IMR-90 (cell line): ENCODE measurements at regions not wholly inside any gene's neighbourhood (a gene's known extent, or its start where the extent isn't known, plus 50 kb on each side); places are given as distances from the start of the nearest gene placed in this dataset.

Source experiments
- ATAC-seq: fragments of 200-7000 bp; cut with Tn5 transposase; 2 replicates; pipeline ENCODE4 v1.9.1; 2020; ENCODE audit warnings: low read depth, mild to moderate bottlenecking, moderate library complexity
- BruUV-seq: library from RNA; stranded (reverse); fragments of 400-500 nt; replicated peaks from 2 replicates; lab custom pipeline; 2021; lab: Mats Ljungman, UMichigan
- CTCF ChIA-PET: fragments of 300-600 bp; formaldehyde crosslinking; extraction: SDS; loops from one replicate; lab custom pipeline; 2021; ENCODE audit warnings: antibody characterized with exemption; lab: Yijun Ruan, JAX
- POLR2A ChIA-PET: fragments of 300-600 bp; sonication (Branson Sonifier 250); formaldehyde crosslinking; loops from one replicate; lab custom pipeline; 2022; ENCODE audit warnings: antibody characterized with exemption; ENCODE audit not compliant: unreplicated experiment; lab: Charles Lee
- DNase-seq: peaks from one replicate; pipeline ENCODE4 v3.0.0; 2013
- H2AFZ ChIP-seq: replicated peaks from 2 replicates; pipeline ENCODE3; 2013; ENCODE audit warnings: low read length, mild to moderate bottlenecking; ENCODE audit not compliant: poor library complexity
- H2AK5ac ChIP-seq: 2 replicates; pipeline ENCODE4 v1.6.1; 2013; ENCODE audit warnings: low read depth, low read length, inconsistent platforms
- H2AK9ac ChIP-seq: replicated peaks from 2 replicates; pipeline ENCODE3; 2013; ENCODE audit warnings: mild to moderate bottlenecking, low read depth, low read length, moderate library complexity; ENCODE audit not compliant: poor library complexity
- H2BK120ac ChIP-seq: 2 replicates; pipeline ENCODE4 v1.6.1; 2013; ENCODE audit warnings: low read depth, low read length, inconsistent platforms
- H2BK15ac ChIP-seq: 3 replicates; pipeline ENCODE4 v1.6.1; 2013; ENCODE audit warnings: low read depth, low read length, inconsistent platforms
- H2BK20ac ChIP-seq: 2 replicates; pipeline ENCODE4 v1.6.1; 2013; ENCODE audit warnings: low read depth, mild to moderate bottlenecking, inconsistent platforms, low read length, moderate library complexity
- H2BK5ac ChIP-seq: 2 replicates; pipeline ENCODE4 v1.6.1; 2013; ENCODE audit warnings: mild to moderate bottlenecking, low read depth, low read length, inconsistent platforms; ENCODE audit not compliant: poor library complexity, severe bottlenecking
- H3K14ac ChIP-seq: replicated peaks from 2 replicates; pipeline ENCODE4 v1.6.1; 2013; ENCODE audit warnings: low read depth, low read length, inconsistent platforms
- H3K18ac ChIP-seq: 2 replicates; pipeline ENCODE4 v1.6.1; 2013; ENCODE audit warnings: low read depth, low read length, control low read depth
- H3K23ac ChIP-seq: 2 replicates; pipeline ENCODE4 v1.6.1; 2013; ENCODE audit warnings: low read depth, low read length, inconsistent platforms
- H3K27ac ChIP-seq: 2 replicates; pipeline ENCODE4 v1.5.1; 2013; ENCODE audit warnings: mild to moderate bottlenecking, control low read depth, low read length; ENCODE audit not compliant: insufficient read depth
- H3K27me3 ChIP-seq: 2 replicates; pipeline ENCODE4 v1.6.1; 2013; ENCODE audit warnings: low read length; ENCODE audit not compliant: control insufficient read depth, insufficient read depth
- H3K36me3 ChIP-seq: 2 replicates; pipeline ENCODE4 v1.6.1; 2013; ENCODE audit warnings: low read length, mixed read lengths; ENCODE audit not compliant: control insufficient read depth, insufficient read depth
- H3K4ac ChIP-seq: 2 replicates; pipeline ENCODE4 v1.6.1; 2013; ENCODE audit warnings: low read depth, low read length, inconsistent platforms
- H3K4me1 ChIP-seq: 2 replicates; pipeline ENCODE4 v1.6.1; 2013; ENCODE audit warnings: low read length, mixed read lengths; ENCODE audit not compliant: control insufficient read depth, insufficient read depth
- H3K4me2 ChIP-seq: 2 replicates; pipeline ENCODE4 v1.6.1; 2013; ENCODE audit warnings: low read depth, mild to moderate bottlenecking, control low read depth, low read length, moderate library complexity
- H3K4me3 ChIP-seq: 2 replicates; pipeline ENCODE4 v1.5.1; 2013; ENCODE audit warnings: low read depth, mild to moderate bottlenecking, control low read depth, low read length, moderate library complexity; ENCODE audit not compliant: insufficient read depth
- H3K56ac ChIP-seq: 2 replicates; pipeline ENCODE4 v1.6.1; 2013; ENCODE audit warnings: low read length, inconsistent platforms; ENCODE audit not compliant: insufficient read depth; ENCODE audit errors: extremely low read depth
- H3K79me1 ChIP-seq, 2 experiments: 2 replicates each; pipeline ENCODE4 v1.6.1; 2013; ENCODE audit warnings: low read length in 2 of 2, inconsistent platforms in 1 of 2, low read depth in 1 of 2
- H3K9ac ChIP-seq: 2 replicates; pipeline ENCODE4 v1.6.1; 2013; ENCODE audit warnings: low read depth, low read length, control low read depth
- H3K9me1 ChIP-seq: 2 replicates; pipeline ENCODE4 v1.6.1; 2013; ENCODE audit warnings: low read length, inconsistent platforms; ENCODE audit not compliant: insufficient read depth
- H3K9me3 ChIP-seq: 2 replicates; pipeline ENCODE4 v1.6.1; 2013; ENCODE audit warnings: low read length; ENCODE audit not compliant: control insufficient read depth, insufficient read depth
- H4K20me1 ChIP-seq: 2 replicates; pipeline ENCODE4 v1.6.1; 2013; ENCODE audit warnings: low read length, inconsistent platforms; ENCODE audit not compliant: insufficient read depth
- H4K5ac ChIP-seq: 2 replicates; pipeline ENCODE4 v1.6.1; 2013; ENCODE audit warnings: mild to moderate bottlenecking, low read depth, low read length, control low read depth
- H4K8ac ChIP-seq, 2 experiments: 2 replicates each; pipeline ENCODE4 v1.6.1; 2013; ENCODE audit warnings: low read depth in 2 of 2, low read length in 2 of 2, control low read depth in 1 of 2, inconsistent platforms in 1 of 2
- H4K91ac ChIP-seq: 2 replicates; pipeline ENCODE4 v1.6.1; 2013; ENCODE audit warnings: low read depth, low read length, inconsistent platforms; ENCODE audit not compliant: insufficient read depth
- BHLHE40 ChIP-seq: fragments of 150-350 bp; IDR thresholded peaks from 2 replicates; pipeline ENCODE4 v1.6.1; 2016; ENCODE audit warnings: mild to moderate bottlenecking, low read depth, low read length
- CEBPB ChIP-seq: IDR thresholded peaks from 2 replicates; pipeline ENCODE4 v1.6.1; 2012; ENCODE audit warnings: low read depth, low read length, improper control_type of control experiment
- CHD1 ChIP-seq: IDR thresholded peaks from 2 replicates; pipeline ENCODE4 v1.6.1; 2012; ENCODE audit warnings: low read depth, low read length, improper control_type of control experiment
- CTCF ChIP-seq: conservative IDR thresholded peaks from 2 replicates; pipeline ENCODE4 v1.5.1; 2012; ENCODE audit warnings: mild to moderate bottlenecking, low read depth, low read length, improper control_type of control experiment
- ELK1 ChIP-seq: fragments of 150-350 bp; IDR thresholded peaks from 2 replicates; pipeline ENCODE4 v1.6.1; 2016; ENCODE audit warnings: low read depth, mild to moderate bottlenecking, low read length, moderate library complexity, borderline replicate concordance
- FOS ChIP-seq: fragments of 150-350 bp; IDR thresholded peaks from 2 replicates; pipeline ENCODE4 v1.6.1; 2016; ENCODE audit warnings: low read depth, low read length
- MAFK ChIP-seq: IDR thresholded peaks from 2 replicates; pipeline ENCODE4 v1.6.1; 2012; ENCODE audit warnings: low read depth, low read length, improper control_type of control experiment
- MAZ ChIP-seq: IDR thresholded peaks from 2 replicates; pipeline ENCODE4 v1.6.1; 2012; ENCODE audit warnings: low read depth, mild to moderate bottlenecking, low read length, improper control_type of control experiment, moderate library complexity, borderline replicate concordance
- MXI1 ChIP-seq: IDR thresholded peaks from 2 replicates; pipeline ENCODE4 v1.6.1; 2012; ENCODE audit warnings: low read depth, mild to moderate bottlenecking, low read length, moderate library complexity, borderline replicate concordance
- NFE2L2 ChIP-seq: fragments of 150-350 bp; IDR thresholded peaks from 2 replicates; pipeline ENCODE4 v1.6.1; 2016; ENCODE audit warnings: low read depth, mild to moderate bottlenecking, low read length
- POLR2A ChIP-seq: IDR thresholded peaks from 2 replicates; pipeline ENCODE4 v1.6.1; 2012; ENCODE audit warnings: mild to moderate bottlenecking, low read depth, low read length
- RAD21 ChIP-seq: IDR thresholded peaks from 2 replicates; pipeline ENCODE4 v1.6.1; 2012; ENCODE audit warnings: low read length, improper control_type of control experiment
- RCOR1 ChIP-seq: IDR thresholded peaks from 2 replicates; pipeline ENCODE4 v1.6.1; 2012; ENCODE audit warnings: mild to moderate bottlenecking, low read length, improper control_type of control experiment; ENCODE audit not compliant: insufficient replicate concordance
- RFX5 ChIP-seq: IDR thresholded peaks from 2 replicates; pipeline ENCODE4 v1.8.0; 2012; ENCODE audit warnings: low read depth, mild to moderate bottlenecking, low read length, moderate library complexity
- SMC3 ChIP-seq: fragments of 150-350 bp; IDR thresholded peaks from 2 replicates; pipeline ENCODE4 v1.6.1; 2016; ENCODE audit warnings: low read depth, mild to moderate bottlenecking, antibody characterized with exemption, low read length, moderate library complexity
- USF2 ChIP-seq: fragments of 150-350 bp; IDR thresholded peaks from 2 replicates; pipeline ENCODE4 v1.6.1; 2017; ENCODE audit warnings: mild to moderate bottlenecking, antibody characterized with exemption, low read length, low read depth
- WGBS, 2 experiments: methylation state at CpG; one replicate each; pipeline versions ENCODE4 v1.1.5 to v1.1.7; 2013; ENCODE audit warnings: missing lambda C conversion rate in 2 of 2; ENCODE audit not compliant: insufficient read length in 1 of 2; ENCODE audit errors: extremely low coverage in 2 of 2; 5-methylcytosine and 5-hydroxymethylcytosine counted together
- dilution Hi-C: fragments of 300-500 bp; cut with HindIII; formaldehyde crosslinking; loops from one replicate; pipeline ENCODE4 v1.14.3; 2018; ENCODE audit warnings: low sequenced_read_pairs; ENCODE audit not compliant: unreplicated experiment
- in situ Hi-C: fragments of 300-500 bp; cut with MboI; formaldehyde crosslinking; loops from 3 replicates; pipeline ENCODE4 v1.14.3; 2019; ENCODE audit warnings: low sequenced_read_pairs, inconsistent platforms, mixed read lengths
- intact Hi-C: fragments of 100-400 bp; cut with micrococcal nuclease; formaldehyde crosslinking; loops from 2 replicates; pipeline ENCODE4 v1.10.0; 2022

GRCh38 chr11:116035977-116036376 is 531.8 kb upstream of the CADM1 start:
- H2AK5ac ChIP-seq, result no peak overlapping the region
- no peaks in the 10 kb centered on the region for H3K4me1 ChIP-seq
- no peak for DNase-seq
- dilution Hi-C loops, result no loop called here
- in situ Hi-C loops, result no loop called here
- no peak overlapping the region for H3K9ac ChIP-seq
- no TSS peak for BruUV-seq
- no peak overlapping the region for H4K91ac ChIP-seq
- no peak overlapping the region for H2BK5ac ChIP-seq
- no peak overlapping the region for H3K27ac ChIP-seq
- no peaks in the 10 kb centered on the region; the same call in 1 of the 2 replicates for H3K27me3 ChIP-seq
- H2BK20ac ChIP-seq, result no peak overlapping the region
- no peak overlapping the region for H3K56ac ChIP-seq
- H2BK120ac ChIP-seq, result no peak overlapping the region
- H3K9me3 ChIP-seq, result no peaks in the 10 kb centered on the region
- H2BK15ac ChIP-seq, result no peak overlapping the region
- H2AFZ ChIP-seq, result no peak overlapping the region
- H3K79me1 ChIP-seq, result no peaks in the 10 kb centered on the region
- intact Hi-C loops, result no loop called here
- no CpG with 5 or more reads among the region's 5 CpGs for WGBS, 2 experiments
- CTCF ChIA-PET, result no interaction called here
- no peaks in the 10 kb centered on the region for H3K9me1 ChIP-seq
- no peaks in the 10 kb centered on the region for H3K36me3 ChIP-seq
- H3K4me2 ChIP-seq, result no peak overlapping the region
- no peak overlapping the region for H4K8ac ChIP-seq
- H4K20me1 ChIP-seq, result no peaks in the 10 kb centered on the region
- H3K23ac ChIP-seq, result no peak overlapping the region
- no peak overlapping the region for H3K18ac ChIP-seq
- no peak for ATAC-seq
- H2AK9ac ChIP-seq, result no peak overlapping the region
- H4K5ac ChIP-seq, result no peak overlapping the region
- H3K4me3 ChIP-seq, result no peak overlapping the region
- TF ChIP-seq SMC3, result no peak
- no peak for TF ChIP-seq MAFK
- no peak for TF ChIP-seq MXI1
- no peak for TF ChIP-seq NFE2L2
- TF ChIP-seq CHD1, result no peak
- TF ChIP-seq CTCF, result no peak
- TF ChIP-seq RFX5, result no peak
- TF ChIP-seq RCOR1, result no peak
- TF ChIP-seq CEBPB, result no peak
- no peak for TF ChIP-seq RAD21
- TF ChIP-seq MAZ, result no peak
- TF ChIP-seq ELK1, result no peak
- TF ChIP-seq FOS, result no peak
- no peak for TF ChIP-seq USF2
- no peak for TF ChIP-seq POLR2A
- TF ChIP-seq BHLHE40, result no peak
- no peak overlapping the region for H3K4ac ChIP-seq
- no peak overlapping the region for H3K14ac ChIP-seq
- POLR2A ChIA-PET, result no interaction called here
